PC-3 (cell line): ENCODE measurements at regions not wholly inside any gene's neighbourhood (a gene's known extent, or its start where the extent isn't known, plus 50 kb on each side); places are given as distances from the start of the nearest gene placed in this dataset.

Source experiments
- ATAC-seq: fragments of 200-7000 bp; cut with Tn5 transposase; 2 replicates; pipeline ENCODE4 v1.9.1; 2020; ENCODE audit warnings: mild to moderate bottlenecking, moderate library complexity
- BruUV-seq: library from RNA; stranded (reverse); fragments of 400-500 nt; replicated peaks from 2 replicates; lab custom pipeline; 2021; lab: Mats Ljungman, UMichigan
- CTCF ChIA-PET: fragments of 300-600 bp; sonication (Branson Sonifier 250); formaldehyde crosslinking; loops from one replicate; lab custom pipeline; 2022; ENCODE audit warnings: antibody characterized with exemption; lab: Charles Lee
- POLR2A ChIA-PET: fragments of 300-600 bp; sonication (Branson Sonifier 250); formaldehyde crosslinking; loops from one replicate; lab custom pipeline; 2022; ENCODE audit warnings: antibody characterized with exemption; ENCODE audit not compliant: unreplicated experiment; lab: Charles Lee
- DNase-seq: peaks from one replicate; pipeline ENCODE4 v3.0.0-alpha.2; 2015
- H2AFZ ChIP-seq: fragments of 300-600 bp; sonication (generic); 2 replicates; pipeline ENCODE4 v1.6.0; 2016; ENCODE audit warnings: antibody characterized with exemption, low read length
- H3F3A ChIP-seq: fragments of 300-600 bp; sonication (generic); one replicate; pipeline ENCODE4 v1.6.0; 2017; ENCODE audit warnings: antibody characterized with exemption, low read length, control low read depth, mild to moderate bottlenecking; ENCODE audit not compliant: unreplicated experiment
- H3K27ac ChIP-seq: fragments of 300-600 bp; sonication (generic); 2 replicates; pipeline ENCODE4 v1.5.1; 2016; ENCODE audit warnings: mild to moderate bottlenecking, low read length
- H3K27me3 ChIP-seq: fragments of 300-600 bp; sonication (generic); 2 replicates; pipeline ENCODE4 v1.6.1; 2016; ENCODE audit warnings: low read length, mixed read lengths
- H3K36me3 ChIP-seq: fragments of 300-600 bp; sonication (generic); 2 replicates; pipeline ENCODE4 v1.6.1; 2016; ENCODE audit warnings: low read depth, mixed run types, low read length, mixed read lengths
- H3K4me1 ChIP-seq: fragments of 300-600 bp; sonication (generic); 2 replicates; pipeline ENCODE4 v1.5.1; 2016; ENCODE audit warnings: low read length; ENCODE audit not compliant: insufficient read depth
- H3K4me2 ChIP-seq: fragments of 300-600 bp; sonication (generic); 2 replicates; pipeline ENCODE4 v1.6.0; 2016; ENCODE audit warnings: low read length
- H3K4me3 ChIP-seq: fragments of 300-600 bp; sonication (generic); 2 replicates; pipeline ENCODE4 v1.5.1; 2016; ENCODE audit warnings: mild to moderate bottlenecking, low read length, mixed read lengths
- H3K79me2 ChIP-seq: fragments of 300-600 bp; sonication (generic); 2 replicates; pipeline ENCODE4 v1.6.1; 2017; ENCODE audit warnings: low read length, mixed read lengths
- H3K9ac ChIP-seq: fragments of 300-600 bp; sonication (generic); 2 replicates; pipeline ENCODE4 v1.6.0; 2016; ENCODE audit warnings: mild to moderate bottlenecking, low read length
- H3K9me2 ChIP-seq: fragments of 300-600 bp; sonication (generic); replicated peaks from 2 replicates; pipeline ENCODE4 v1.6.1; 2016; ENCODE audit warnings: mixed run types, low read length, mixed read lengths
- H3K9me3 ChIP-seq: fragments of 300-600 bp; sonication (generic); 2 replicates; pipeline ENCODE4 v1.6.1; 2016; ENCODE audit warnings: low read length, mixed read lengths
- H4K20me1 ChIP-seq: fragments of 300-600 bp; sonication (generic); 2 replicates; pipeline ENCODE4 v1.6.1; 2016; ENCODE audit warnings: low read length, mixed read lengths
- CTCF ChIP-seq: fragments of 300-600 bp; sonication (generic); conservative IDR thresholded peaks from 2 replicates; pipeline ENCODE4 v1.5.1; 2017; ENCODE audit warnings: antibody characterized with exemption, low read depth, mild to moderate bottlenecking, low read length
- EZH2 ChIP-seq: fragments of 300-600 bp; sonication (generic); IDR thresholded peaks from one replicate; pipeline ENCODE4 v1.6.1; 2017; ENCODE audit warnings: antibody characterized with exemption, mild to moderate bottlenecking, low read length; ENCODE audit not compliant: unreplicated experiment
- EZH2phosphoT487 ChIP-seq: fragments of 300-600 bp; sonication (generic); IDR thresholded peaks from 2 replicates; pipeline ENCODE4 v1.6.1; 2018; ENCODE audit warnings: mild to moderate bottlenecking, antibody characterized with exemption, low read length, borderline replicate concordance
- intact Hi-C: fragments of 100-400 bp; cut with micrococcal nuclease; formaldehyde crosslinking; loops from 2 replicates; pipeline ENCODE4 v1.9.0; 2023

GRCh38 chr5:88656221-88656950 is 226.6 kb downstream of the MEF2C start:
- no peaks in the 10 kb centered on the region for H3K79me2 ChIP-seq
- H3K9me2 ChIP-seq: no peaks in the 10 kb centered on the region
- H3K9ac ChIP-seq: no peak overlapping the region
- ATAC-seq: no peak
- H3F3A ChIP-seq: no peaks in the 10 kb centered on the region
- intact Hi-C loops: no loop called here
- DNase-seq: no peak
- POLR2A ChIA-PET: no interaction called here
- no peaks in the 10 kb centered on the region for H3K36me3 ChIP-seq
- no peaks in the 10 kb centered on the region for H4K20me1 ChIP-seq
- no peak overlapping the region for H3K4me3 ChIP-seq
- H3K27me3 ChIP-seq: no peaks in the 10 kb centered on the region
- no peaks in the 10 kb centered on the region for H3K9me3 ChIP-seq
- no peak overlapping the region for H2AFZ ChIP-seq
- TF ChIP-seq EZH2phosphoT487: no peak
- no peak for TF ChIP-seq EZH2
- TF ChIP-seq CTCF: no peak
- CTCF ChIA-PET: no interaction called here
- H3K27ac ChIP-seq: no peak overlapping the region
- peaks cover 2% of the 10 kb centered on the region; the same call in 1 of the 2 replicates for H3K4me1 ChIP-seq
- BruUV-seq: no TSS peak
- no peak overlapping the region for H3K4me2 ChIP-seq

GRCh38 chr5:88653471-88653870 is 229.5 kb downstream of the MEF2C start:
- Histone ChIP-seq H3K27ac (no peak overlapping the region), H3K9me3 (no peaks in the 10 kb centered on the region), H3K9ac (no peak overlapping the region), H3K79me2 (no peaks in the 10 kb centered on the region), H3K36me3 (no peaks in the 10 kb centered on the region), H2AFZ (no peak overlapping the region), H3K27me3 (no peaks in the 10 kb centered on the region), H3F3A (no peaks in the 10 kb centered on the region), H3K4me1 (no peaks in the 10 kb centered on the region), H3K4me2 (no peak overlapping the region), H3K4me3 (no peak overlapping the region), H3K9me2 (no peaks in the 10 kb centered on the region), H4K20me1 (no peaks in the 10 kb centered on the region)
- CTCF ChIA-PET: no interaction called here
- POLR2A ChIA-PET: no interaction called here
- intact Hi-C loops: no loop called here
- no peak for ATAC-seq
- no peak for TF ChIP-seq EZH2phosphoT487
- no peak for TF ChIP-seq CTCF
- no peak for TF ChIP-seq EZH2
- no TSS peak for BruUV-seq
- DNase-seq: no peak

GRCh38 chr5:88647901-88648300 is 235.1 kb downstream of the MEF2C start:
- POLR2A ChIA-PET: interaction anchor here (0.6 kb wide), 1 partner anchor 360 kb away, joined by 5 read pairs; no protein-coding TSS in a partner anchor
- Histone ChIP-seq H3K79me2 (no peaks in the 10 kb centered on the region), H3K9me2 (no peaks in the 10 kb centered on the region), H4K20me1 (no peaks in the 10 kb centered on the region), H3K27me3 (no peaks in the 10 kb centered on the region), H3K36me3 (no peaks in the 10 kb centered on the region), H3K4me1 (peaks cover 10% of the 10 kb centered on the region), H3K27ac (no peak overlapping the region), H3K4me3 (no peak overlapping the region), H3K4me2 (no peak overlapping the region), H3K9me3 (no peaks in the 10 kb centered on the region), H3F3A (no peaks in the 10 kb centered on the region), H3K9ac (no peak overlapping the region), H2AFZ (no peak overlapping the region)
- CTCF ChIA-PET: no interaction called here
- BruUV-seq: no TSS peak
- TF ChIP-seq EZH2 (no peak), EZH2phosphoT487 (no peak), CTCF (no peak)
- intact Hi-C loops: no loop called here
- ATAC-seq (no peak), DNase-seq (no peak)
